ENCODE measurements at regions not wholly inside any gene's neighbourhood (a gene's known extent, or its start where the extent isn't known, plus 50 kb on each side); places are given as distances from the start of the nearest gene placed in this dataset.
A peak's percentile ranks its signal among the peaks of the same experiment; 100 is the strongest.
"Not testable (repeated sequence)": the region's sequence is repeated elsewhere in the genome, so short reads cannot be mapped to it uniquely, and the experiment has no call there.

DNA sequence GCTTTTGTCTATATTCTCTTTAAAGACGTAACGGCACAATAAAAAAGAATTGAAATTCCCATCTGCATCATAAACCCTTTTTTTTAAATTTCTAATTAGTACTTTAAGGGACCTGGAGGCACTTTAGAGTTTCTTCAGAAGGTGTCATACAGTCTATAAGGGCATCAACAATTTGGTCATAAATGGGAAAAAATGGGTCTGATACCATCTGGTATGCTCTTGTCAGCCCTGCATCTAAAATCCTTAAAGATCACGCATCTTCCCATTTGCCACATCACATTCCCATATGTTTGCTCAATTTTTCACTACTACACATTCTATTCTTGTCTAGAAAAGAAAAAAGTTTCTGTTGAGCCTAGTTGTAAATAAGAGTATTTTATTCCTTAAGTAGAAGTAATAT lies 53.8 kb downstream of the COX7C start:
- no peak for DNase-seq

DNA sequence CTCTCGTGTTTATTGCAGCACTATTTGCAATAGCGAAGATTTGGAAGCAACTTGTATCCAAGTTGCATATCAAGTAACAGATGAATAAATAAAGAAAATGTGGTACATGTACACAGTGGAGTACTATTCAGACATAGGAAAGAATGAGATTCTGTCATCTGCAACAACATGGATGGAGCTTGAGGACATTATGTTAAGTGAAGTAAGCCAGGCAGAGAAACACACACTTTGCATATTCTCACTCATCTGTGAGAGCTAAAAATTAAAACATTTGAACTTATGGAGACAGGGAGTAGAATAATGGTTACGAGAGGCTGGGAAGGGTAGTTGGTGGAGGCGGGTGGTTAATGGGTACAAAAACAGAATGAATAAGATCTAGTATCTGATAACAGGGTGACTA lies 56.3 kb downstream of the COX7C start:
- DNase-seq = no peak

DNA sequence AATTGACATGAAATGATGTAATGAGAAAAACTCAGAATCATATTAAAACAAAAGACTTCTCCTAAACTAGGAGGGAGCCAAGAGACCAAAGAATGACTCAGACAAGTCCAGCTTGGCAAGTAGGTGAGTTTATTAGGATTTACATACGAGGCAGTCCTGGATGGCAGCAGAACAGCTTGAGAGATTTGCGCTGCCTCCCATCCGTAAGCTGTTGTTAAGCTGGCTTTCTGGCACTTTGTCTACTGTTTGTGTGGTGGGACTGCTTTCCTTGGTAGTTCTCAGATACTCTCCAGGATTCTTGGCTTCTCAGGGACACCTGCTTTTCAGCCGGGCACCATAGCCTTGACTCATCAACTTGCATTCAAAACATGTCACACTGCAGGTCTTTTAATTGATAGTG lies 57.6 kb downstream of the COX7C start:
- DNase-seq = no peak

DNA sequence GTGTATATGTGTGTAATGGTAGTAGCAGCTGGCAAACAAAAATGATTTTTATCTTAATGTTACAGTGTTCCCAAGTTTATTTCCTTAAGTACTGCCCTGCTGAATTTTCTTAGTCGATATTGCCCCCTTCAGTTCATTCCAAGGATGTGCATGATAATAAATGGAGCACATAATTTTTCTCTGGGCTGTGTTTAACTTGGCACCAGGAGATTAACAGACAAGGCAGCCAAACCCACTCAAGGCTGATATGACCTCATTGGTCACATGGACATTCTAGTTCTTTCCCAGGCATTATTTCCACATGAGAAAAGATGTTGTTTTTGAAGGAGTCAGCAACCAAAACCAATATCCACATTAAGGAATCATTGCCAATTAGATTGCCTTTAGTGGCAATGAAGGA lies 61.8 kb downstream of the COX7C start:
- peak; percentile 41 for DNase-seq

GRCh38 chr5:86679949-86680348 lies 62.2 kb downstream of the COX7C start:
- DNase-seq = no peak

DNA sequence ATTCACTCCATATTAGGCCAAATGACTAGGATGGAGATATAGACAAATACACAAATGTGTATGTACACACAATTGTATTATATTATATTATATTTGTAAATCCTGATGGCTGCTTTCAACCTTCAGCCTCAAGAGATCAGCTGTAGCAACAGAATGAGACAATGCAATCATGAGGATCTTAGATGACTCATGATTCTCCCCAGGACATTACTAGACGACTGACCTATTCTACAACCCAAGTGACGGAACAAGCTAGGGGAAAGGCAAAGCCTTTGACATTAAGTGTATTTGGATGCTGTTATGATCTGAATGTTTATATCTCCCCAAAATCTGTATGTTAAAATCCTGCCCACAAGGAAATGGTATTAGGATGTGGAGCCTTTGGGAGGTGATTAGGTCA lies 66.5 kb downstream of the COX7C start:
- no peak for DNase-seq

GRCh38 chr5:86686046-86686445 lies 68.3 kb downstream of the COX7C start:
- no peak for DNase-seq

DNA sequence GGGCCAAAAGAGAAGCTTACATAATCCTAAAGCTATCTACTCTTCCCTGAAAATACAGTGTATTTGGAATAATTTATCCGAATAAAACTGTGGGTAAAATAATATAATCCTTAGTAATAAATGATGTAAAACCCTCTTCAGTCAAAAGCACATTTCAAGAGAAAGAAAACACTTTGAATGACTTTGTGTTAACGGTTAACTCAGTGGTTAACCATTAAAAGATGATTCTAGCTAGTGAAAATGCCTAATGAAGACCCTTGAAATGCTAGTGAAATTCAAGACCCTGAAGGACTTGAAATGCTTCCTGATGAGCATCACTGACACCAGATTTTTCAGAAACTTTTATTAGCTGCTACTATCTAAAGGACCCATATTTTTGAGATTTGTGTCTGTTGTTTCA lies 70.7 kb downstream of the COX7C start:
- no peak for DNase-seq

GRCh38 chr5:86689103-86689729 lies 71.5 kb downstream of the COX7C start:
- DNase-seq = no peak

DNA sequence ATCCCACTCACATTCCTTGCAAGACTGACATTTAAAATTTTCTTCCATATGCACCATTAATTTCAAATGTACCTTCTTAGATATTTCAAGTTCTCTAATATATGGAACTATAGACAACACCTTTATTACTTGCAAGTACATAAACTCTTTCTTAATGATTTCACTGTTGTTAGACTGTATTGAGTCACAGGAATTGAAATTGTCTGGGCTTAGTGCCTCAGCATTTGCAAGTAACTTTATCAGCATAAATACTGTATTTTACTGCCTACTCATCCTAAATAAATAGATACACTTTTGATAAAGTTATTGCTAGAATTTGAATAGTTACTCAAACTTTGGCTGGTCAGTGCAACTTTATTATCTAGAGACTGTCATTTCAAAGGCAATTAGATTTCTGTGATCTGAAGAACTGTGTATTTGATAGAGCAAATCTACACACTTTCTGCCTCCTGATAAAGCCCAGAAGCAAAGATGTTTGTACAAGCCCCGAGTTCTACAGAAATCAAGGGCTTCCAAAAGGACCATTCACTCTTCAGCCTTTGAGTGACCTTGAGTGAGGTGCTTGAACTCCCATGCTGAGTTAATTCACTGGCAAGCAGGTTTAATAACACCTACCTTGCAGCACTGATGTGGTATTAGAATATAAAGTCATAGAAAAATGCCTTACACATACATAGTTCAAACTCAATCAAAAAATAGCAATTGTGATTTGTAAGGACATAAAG lies 91.6 kb downstream of the COX7C start:
- DNase-seq = no peak

DNA sequence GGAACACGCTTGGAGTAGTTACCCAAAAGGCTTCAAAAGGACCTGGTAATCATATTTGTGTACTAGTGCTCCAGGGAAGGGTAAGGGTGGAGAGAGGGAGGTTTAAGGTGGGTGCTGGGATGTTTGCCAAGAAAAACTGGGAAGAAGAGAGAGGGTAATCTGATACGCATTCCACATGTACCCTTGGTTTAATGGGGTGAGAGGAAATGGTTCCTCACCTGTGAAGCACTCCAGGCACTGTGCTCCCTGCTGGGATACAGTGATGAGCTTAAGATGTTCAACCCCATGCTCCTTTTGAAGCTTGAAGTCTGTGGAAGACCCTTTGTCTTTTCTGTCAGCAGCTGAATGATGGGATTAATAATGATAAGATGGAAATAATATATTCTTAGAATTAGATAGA lies 98.4 kb downstream of the COX7C start:
- DNase-seq = no peak

- DNase-seq = not testable (repeated sequence)
Measured at GRCh38 chr5:86731319-86732117, 113.8 kb downstream of the COX7C start.

DNA sequence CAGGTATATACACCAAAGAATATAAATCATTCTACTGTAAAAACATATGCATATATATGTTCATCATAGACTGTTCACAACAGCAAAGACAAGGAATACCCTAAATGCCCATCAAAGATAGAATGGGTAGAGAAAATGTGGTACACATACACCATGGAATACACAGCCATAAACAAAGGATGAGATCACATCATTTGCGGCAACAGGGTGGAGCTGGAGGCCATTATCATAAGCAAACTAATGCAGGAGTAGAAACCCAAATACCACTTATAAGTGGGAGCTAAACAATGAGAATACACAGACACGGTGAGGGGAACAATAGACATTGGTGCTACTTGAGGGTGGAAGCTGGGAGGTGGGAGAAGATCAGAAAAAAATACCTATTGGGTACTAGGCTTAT lies 117.6 kb downstream of the COX7C start:
- no peak for DNase-seq

DNA sequence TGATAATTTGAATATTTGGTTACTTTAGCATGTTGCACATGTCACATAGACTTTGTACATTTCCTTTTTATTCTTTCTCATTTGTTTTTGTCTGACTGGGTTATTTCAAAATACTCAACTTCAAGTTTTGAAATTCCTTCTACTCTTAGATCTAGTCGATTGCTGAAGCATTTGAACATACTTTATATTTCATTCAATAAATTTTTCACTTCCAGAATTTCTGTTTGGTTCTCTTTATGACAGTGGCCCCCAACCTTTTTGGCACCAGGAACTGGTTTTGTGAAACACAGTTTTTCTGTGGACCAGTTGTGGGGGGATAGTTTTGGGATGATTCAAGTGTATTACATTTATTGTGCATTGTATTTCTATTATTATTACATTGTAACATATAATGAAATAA lies 119.8 kb downstream of the COX7C start:
- DNase-seq = no peak

GRCh38 chr5:86748538-86749105 lies 130.9 kb downstream of the COX7C start:
- DNase-seq = no peak

DNA sequence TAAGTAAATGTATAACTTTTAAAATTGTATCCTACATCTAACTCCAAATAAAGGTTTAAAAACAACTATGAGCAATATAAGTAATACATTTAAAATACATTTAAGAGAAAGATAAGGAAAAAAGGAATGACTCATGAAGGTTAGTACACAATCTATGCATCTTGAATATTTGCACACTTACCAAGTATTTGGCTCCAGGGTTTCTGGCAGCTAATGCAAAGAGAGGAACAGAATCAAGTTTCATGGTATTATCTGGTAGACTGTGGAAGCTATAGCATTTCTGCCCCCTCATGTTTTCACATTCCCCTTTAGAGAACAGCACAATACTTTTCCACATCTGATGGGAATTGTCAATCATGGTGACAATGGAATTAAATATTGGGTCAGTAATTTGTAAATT lies 132.1 kb downstream of the COX7C start:
- DNase-seq = no peak

GRCh38 chr5:86756839-86757238 lies 139.1 kb downstream of the COX7C start:
- DNase-seq = no peak

- DNase-seq = no peak
Measured at GRCh38 chr5:86757824-86758223, 140.1 kb downstream of the COX7C start.

DNA sequence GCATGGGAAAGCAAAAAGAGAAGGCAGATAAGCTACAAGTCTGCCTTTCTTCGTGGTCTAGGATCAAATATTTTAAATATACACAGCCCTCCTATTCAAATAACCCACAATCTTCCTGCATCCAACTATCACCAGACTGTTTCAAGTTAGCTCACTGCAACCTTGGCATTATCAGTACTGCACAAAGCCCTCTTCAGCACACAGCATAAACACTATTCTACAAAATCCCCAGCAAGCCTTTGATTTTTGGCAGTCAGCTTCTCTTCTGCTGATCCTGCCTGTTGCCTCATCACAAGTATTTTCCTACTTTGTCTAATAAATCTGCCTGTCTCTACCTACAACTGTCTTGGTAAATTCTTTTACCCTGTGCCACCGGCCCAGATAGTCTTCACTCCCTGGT lies 142.9 kb downstream of the COX7C start:
- no peak for DNase-seq

- DNase-seq = no peak
Measured at GRCh38 chr5:86763929-86764328, 146.2 kb downstream of the COX7C start.

- no peak for DNase-seq
Measured at GRCh38 chr5:86765778-86766502, 148.2 kb downstream of the COX7C start.

DNA sequence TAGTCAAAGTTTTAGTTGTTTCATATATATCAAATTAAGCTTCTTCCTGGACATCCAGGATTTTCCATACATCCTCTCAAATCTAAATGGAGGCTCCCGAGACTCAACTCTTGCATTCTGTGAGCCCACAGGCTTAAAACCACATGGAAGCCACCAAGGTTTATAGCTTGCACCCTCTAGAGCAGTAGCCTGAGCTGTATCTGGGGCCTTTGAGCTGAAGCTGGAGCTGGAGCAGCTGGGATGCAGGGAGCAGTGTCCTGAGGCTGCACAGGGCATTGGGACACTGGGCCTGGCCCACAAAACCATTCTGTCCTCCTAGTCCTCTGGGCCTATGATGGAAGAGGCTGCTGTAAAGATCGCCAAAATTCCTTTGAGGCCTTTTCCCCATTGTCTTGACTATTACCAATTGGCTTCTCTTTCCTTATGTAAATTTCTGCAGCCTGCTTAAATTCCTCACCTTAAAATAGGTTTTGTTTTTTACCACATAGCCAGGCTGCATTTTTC lies 151.0 kb downstream of the COX7C start:
- no peak for DNase-seq

DNA sequence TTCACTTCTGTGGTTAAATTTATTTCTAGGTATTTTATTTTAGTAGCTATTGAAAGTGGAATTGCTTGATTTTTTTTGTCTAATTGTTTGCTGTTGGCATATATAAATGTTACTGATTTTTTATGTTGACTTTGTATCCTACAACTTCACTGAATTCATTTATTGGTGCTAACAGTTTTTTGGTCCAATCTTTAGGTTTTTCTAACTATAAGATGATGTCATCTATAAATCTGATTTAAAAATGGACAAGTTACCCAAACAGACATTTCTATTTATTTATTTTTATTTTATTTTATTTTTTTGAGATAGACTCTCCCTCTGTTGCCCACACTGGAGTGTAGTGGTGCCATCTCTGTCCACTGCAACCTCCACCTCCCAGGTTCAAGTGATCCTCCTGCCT lies 162.3 kb downstream of the COX7C start:
- DNase-seq = no peak

Measured in right forelimb (tissue), 1 donor.